Astrocyte (in vitro differentiated cells and primary cell): ENCODE measurements at regions not wholly inside any gene's neighbourhood (a gene's known extent, or its start where the extent isn't known, plus 50 kb on each side); places are given as distances from the start of the nearest gene placed in this dataset.

Experiments used
- DNase-seq: peaks from one replicate; pipeline ENCODE4 v3.0.0-alpha.2; 2010; ENCODE audit warnings: low read depth
- FAIRE-seq: peaks from 2 replicates; lab custom pipeline; 2011; peaks lifted over from hg19 to GRCh38; lab: Jason Lieb, UNC
- H2AFZ ChIP-seq: 2 replicates; pipeline ENCODE4 v1.6.0; 2012; ENCODE audit warnings: low read depth, low read length, inconsistent platforms
- H3K27ac ChIP-seq: 2 replicates; pipeline ENCODE4 v1.5.1; 2011; ENCODE audit warnings: low read depth, low read length, inconsistent platforms
- H3K27me3 ChIP-seq: 2 replicates; pipeline ENCODE4 v1.6.0; 2011; ENCODE audit warnings: low read length, inconsistent platforms; ENCODE audit not compliant: insufficient read depth
- H3K36me3 ChIP-seq: 2 replicates; pipeline ENCODE4 v1.5.1; 2011; ENCODE audit warnings: low read length, inconsistent platforms; ENCODE audit not compliant: insufficient read depth
- H3K4me1 ChIP-seq: 2 replicates; pipeline ENCODE4 v1.5.1; 2011; ENCODE audit warnings: low read length, inconsistent platforms; ENCODE audit not compliant: insufficient read depth
- H3K4me2 ChIP-seq: 2 replicates; pipeline ENCODE4 v1.6.0; 2012; ENCODE audit warnings: low read length, inconsistent platforms
- H3K4me3 ChIP-seq: 2 replicates; pipeline ENCODE4 v1.5.1; 2011; ENCODE audit warnings: low read depth, mild to moderate bottlenecking, low read length, inconsistent platforms; ENCODE audit not compliant: insufficient read depth
- H3K79me2 ChIP-seq: 2 replicates; pipeline ENCODE4 v1.6.0; 2012; ENCODE audit warnings: mild to moderate bottlenecking, low read length, inconsistent platforms; ENCODE audit not compliant: insufficient read depth
- H3K9ac ChIP-seq: 2 replicates; pipeline ENCODE4 v1.6.0; 2012; ENCODE audit warnings: mild to moderate bottlenecking, low read length, inconsistent platforms
- H3K9me3 ChIP-seq: 2 replicates; pipeline ENCODE4 v1.5.1; 2012; ENCODE audit warnings: low read depth, mild to moderate bottlenecking, low read length, inconsistent platforms; ENCODE audit not compliant: insufficient read depth
- H4K20me1 ChIP-seq: 2 replicates; pipeline ENCODE4 v1.6.0; 2012; ENCODE audit warnings: low read length, inconsistent platforms; ENCODE audit not compliant: insufficient read depth
- H3K27ac Mint-ChIP-seq: one replicate; pipeline ENCODE4 v1.8.0; 2021; ENCODE audit warnings: mild to moderate bottlenecking, mixed read lengths; ENCODE audit not compliant: unreplicated experiment
- H3K27me3 Mint-ChIP-seq: one replicate; pipeline ENCODE4 v1.8.0; 2021; ENCODE audit warnings: low read depth, mixed read lengths; ENCODE audit not compliant: unreplicated experiment
- H3K36me3 Mint-ChIP-seq: one replicate; pipeline ENCODE4 v1.8.0; 2021; ENCODE audit warnings: low read depth, mixed read lengths; ENCODE audit not compliant: unreplicated experiment
- H3K4me1 Mint-ChIP-seq: one replicate; pipeline ENCODE4 v1.8.0; 2021; ENCODE audit warnings: low read depth, mixed read lengths; ENCODE audit not compliant: unreplicated experiment
- H3K4me3 Mint-ChIP-seq: one replicate; pipeline ENCODE4 v1.8.0; 2021; ENCODE audit warnings: mild to moderate bottlenecking, moderate library complexity, mixed read lengths; ENCODE audit not compliant: unreplicated experiment
- H3K9me3 Mint-ChIP-seq: one replicate; pipeline ENCODE4 v1.8.0; 2021; ENCODE audit warnings: mild to moderate bottlenecking, mixed read lengths; ENCODE audit not compliant: unreplicated experiment
- EZH2 ChIP-seq: IDR thresholded peaks from 2 replicates; pipeline ENCODE4 v1.6.1; 2012; ENCODE audit warnings: mild to moderate bottlenecking, low read length, inconsistent platforms; ENCODE audit not compliant: insufficient read depth
- TF ChIP-seq, protein P1 (sequence below): IDR thresholded peaks from 2 replicates; pipeline ENCODE4 v1.5.1; 2011; ENCODE audit warnings: low read depth, mild to moderate bottlenecking, inconsistent platforms, low read length, moderate library complexity; ENCODE audit not compliant: insufficient read depth

DNA sequence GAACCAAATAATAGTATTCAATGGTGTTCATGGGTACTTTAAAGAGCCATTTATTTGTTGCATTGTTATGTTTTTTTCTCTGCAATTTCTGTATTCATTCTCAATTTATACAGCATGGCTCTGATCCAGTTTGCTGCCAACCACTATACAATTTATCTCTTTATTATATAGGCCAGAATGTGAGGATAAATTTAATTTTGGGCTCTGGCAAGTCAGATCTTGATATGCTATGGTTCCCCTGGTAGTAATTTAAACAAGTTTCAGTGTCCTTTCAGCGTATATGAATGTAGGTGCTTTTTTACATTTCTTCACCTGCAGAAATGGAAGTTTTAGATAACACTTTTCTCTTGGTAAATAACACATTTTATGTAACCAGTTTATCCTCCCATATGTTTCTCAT, 1118.0 kb upstream of the SEMA6A start:
- Histone ChIP-seq H3K4me3 (no peak overlapping the region), H3K36me3 (no peaks in the 10 kb centered on the region), H2AFZ (no peak overlapping the region), H3K79me2 (no peaks in the 10 kb centered on the region), H3K27ac (no peak overlapping the region), H3K4me2 (no peak overlapping the region), H3K4me1 (no peaks in the 10 kb centered on the region), H3K9me3 (no peaks in the 10 kb centered on the region), H3K27me3 (no peaks in the 10 kb centered on the region), H3K9ac (no peak overlapping the region), H4K20me1 (no peaks in the 10 kb centered on the region)
- TF ChIP-seq, protein P1, sequence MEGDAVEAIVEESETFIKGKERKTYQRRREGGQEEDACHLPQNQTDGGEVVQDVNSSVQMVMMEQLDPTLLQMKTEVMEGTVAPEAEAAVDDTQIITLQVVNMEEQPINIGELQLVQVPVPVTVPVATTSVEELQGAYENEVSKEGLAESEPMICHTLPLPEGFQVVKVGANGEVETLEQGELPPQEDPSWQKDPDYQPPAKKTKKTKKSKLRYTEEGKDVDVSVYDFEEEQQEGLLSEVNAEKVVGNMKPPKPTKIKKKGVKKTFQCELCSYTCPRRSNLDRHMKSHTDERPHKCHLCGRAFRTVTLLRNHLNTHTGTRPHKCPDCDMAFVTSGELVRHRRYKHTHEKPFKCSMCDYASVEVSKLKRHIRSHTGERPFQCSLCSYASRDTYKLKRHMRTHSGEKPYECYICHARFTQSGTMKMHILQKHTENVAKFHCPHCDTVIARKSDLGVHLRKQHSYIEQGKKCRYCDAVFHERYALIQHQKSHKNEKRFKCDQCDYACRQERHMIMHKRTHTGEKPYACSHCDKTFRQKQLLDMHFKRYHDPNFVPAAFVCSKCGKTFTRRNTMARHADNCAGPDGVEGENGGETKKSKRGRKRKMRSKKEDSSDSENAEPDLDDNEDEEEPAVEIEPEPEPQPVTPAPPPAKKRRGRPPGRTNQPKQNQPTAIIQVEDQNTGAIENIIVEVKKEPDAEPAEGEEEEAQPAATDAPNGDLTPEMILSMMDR: no peak
- TF ChIP-seq EZH2: no peak
- Mint-ChIP-seq H3K4me3 (no peak overlapping the region), H3K27ac (no peak overlapping the region), H3K4me1 (no peaks in the 10 kb centered on the region), H3K9me3 (no peaks in the 10 kb centered on the region), H3K27me3 (no peaks in the 10 kb centered on the region), H3K36me3 (no peaks in the 10 kb centered on the region)
- no peak for DNase-seq
- FAIRE-seq: no peak

DNA sequence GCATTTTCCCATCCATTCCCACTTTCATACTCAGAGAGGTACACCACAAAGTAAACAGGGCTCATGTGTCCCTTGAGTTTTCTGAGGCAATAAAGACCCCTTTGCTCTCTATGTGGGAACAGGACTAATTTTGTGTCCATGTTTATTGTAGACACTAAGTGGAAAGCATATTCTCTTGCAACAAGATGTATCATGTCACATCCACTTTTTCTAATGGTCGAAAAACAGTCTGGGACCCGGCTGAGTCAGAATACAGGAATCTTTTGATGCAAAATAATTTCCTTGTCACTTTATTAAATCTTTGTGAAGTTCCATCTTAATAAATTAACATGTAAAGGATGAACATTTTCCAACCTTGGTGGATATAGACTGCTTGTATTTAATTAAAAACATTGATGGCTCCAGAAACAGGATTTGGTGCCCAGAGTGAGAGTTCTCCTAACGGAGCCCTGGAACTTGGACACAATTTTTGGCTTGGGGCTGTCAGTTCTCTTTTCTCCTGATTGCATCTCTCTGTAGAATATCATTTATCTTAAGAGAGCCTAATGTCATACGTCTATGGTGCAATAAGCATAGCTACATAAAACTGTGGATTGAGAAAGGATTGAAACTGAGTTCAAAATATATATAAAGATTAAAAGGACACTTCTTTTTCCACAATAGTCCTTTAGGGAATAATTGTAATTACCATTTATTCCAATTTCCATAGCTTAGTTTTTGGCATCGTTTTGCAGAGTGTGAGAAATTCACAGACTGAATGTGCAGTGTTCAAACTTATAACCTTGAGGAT, 1116.7 kb upstream of the SEMA6A start:
- H3K9me3 Mint-ChIP-seq: no peaks in the 10 kb centered on the region
- Histone ChIP-seq H3K36me3 (no peaks in the 10 kb centered on the region), H3K79me2 (no peaks in the 10 kb centered on the region), H3K27me3 (no peaks in the 10 kb centered on the region), H3K9me3 (no peaks in the 10 kb centered on the region), H3K4me2 (no peak overlapping the region), H3K4me3 (no peak overlapping the region), H3K27ac (no peak overlapping the region), H3K4me1 (no peaks in the 10 kb centered on the region), H2AFZ (no peak overlapping the region), H3K9ac (no peak overlapping the region), H4K20me1 (no peaks in the 10 kb centered on the region)
- no peak for TF ChIP-seq EZH2
- TF ChIP-seq, protein P1: no peak
- no peaks in the 10 kb centered on the region for H3K27me3 Mint-ChIP-seq
- no peaks in the 10 kb centered on the region for H3K4me1 Mint-ChIP-seq
- H3K27ac Mint-ChIP-seq: no peak overlapping the region
- H3K4me3 Mint-ChIP-seq: no peak overlapping the region
- DNase-seq: no peak
- no peak for FAIRE-seq
- no peaks in the 10 kb centered on the region for H3K36me3 Mint-ChIP-seq

DNA sequence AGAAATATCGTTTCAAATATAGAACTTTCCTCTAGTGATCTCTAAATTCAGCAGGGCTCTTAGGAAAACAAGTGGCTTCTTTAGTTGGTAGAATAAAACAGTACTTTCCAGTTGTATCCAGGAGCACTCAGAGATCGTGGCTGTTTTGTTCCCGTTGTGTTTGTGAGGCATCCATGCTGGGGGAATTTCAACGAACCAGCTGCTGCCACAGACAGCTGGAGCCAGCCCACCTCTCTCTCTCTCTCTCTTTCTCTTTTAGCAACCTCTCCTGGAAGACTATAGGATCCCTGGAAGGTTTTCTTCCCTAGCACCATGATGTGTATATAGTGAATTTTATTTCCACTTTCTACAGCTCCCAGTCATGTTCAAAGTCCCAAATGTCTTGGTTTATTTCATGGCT, 1116.0 kb upstream of the SEMA6A start:
- H3K27ac ChIP-seq: no peak overlapping the region
- no peak overlapping the region for H3K4me2 ChIP-seq
- no peak overlapping the region for H2AFZ ChIP-seq
- Mint-ChIP-seq H3K9me3 (no peaks in the 10 kb centered on the region), H3K27me3 (no peaks in the 10 kb centered on the region), H3K4me3 (no peak overlapping the region), H3K27ac (no peak overlapping the region), H3K4me1 (no peaks in the 10 kb centered on the region), H3K36me3 (no peaks in the 10 kb centered on the region)
- DNase-seq (no peak), FAIRE-seq (no peak)
- no peaks in the 10 kb centered on the region for H3K79me2 ChIP-seq
- H3K9me3 ChIP-seq: no peaks in the 10 kb centered on the region
- no peaks in the 10 kb centered on the region for H3K36me3 ChIP-seq
- H3K9ac ChIP-seq: no peak overlapping the region
- TF ChIP-seq EZH2: no peak
- H3K4me3 ChIP-seq: no peak overlapping the region
- H3K27me3 ChIP-seq: no peaks in the 10 kb centered on the region
- H3K4me1 ChIP-seq: no peaks in the 10 kb centered on the region
- no peaks in the 10 kb centered on the region for H4K20me1 ChIP-seq
